ENCODE measurements at regions not wholly inside any gene's neighbourhood (a gene's known extent, or its start where the extent isn't known, plus 50 kb on each side); places are given as distances from the start of the nearest gene placed in this dataset.

GRCh38 chr1:184919892-184920291 lies 54.4 kb downstream of the NIBAN1 start:
- H3K36me3 ChIP-seq (ENCODE audit: control insufficient read depth in 1 of 2, insufficient read depth in 2 of 2, low read length in 2 of 2): no peaks in the 10 kb centered on the region
- no peak overlapping the region for H3K27ac ChIP-seq (ENCODE audit: low read length)
- no peaks in the 10 kb centered on the region for H3K9me3 ChIP-seq (ENCODE audit: control insufficient read depth in 1 of 2, low read length in 2 of 2)
- H3K4me3 ChIP-seq (ENCODE audit: low read depth in 1 of 2, low read length in 2 of 2): no peak overlapping the region
- H3K4me1 ChIP-seq (ENCODE audit: control insufficient read depth in 1 of 2, insufficient read depth in 2 of 2, low read length in 2 of 2): peaks cover 0 to 10% of the 10 kb centered on the region in 2 donors
- H3K27me3 ChIP-seq (ENCODE audit: low read depth, low read length): no peaks in the 10 kb centered on the region

- Histone ChIP-seq H3K9me3 (ENCODE audit: control insufficient read depth in 1 of 2, low read length in 2 of 2) (no peaks in the 10 kb centered on the region), H3K27me3 (ENCODE audit: low read depth, low read length) (no peaks in the 10 kb centered on the region), H3K4me3 (ENCODE audit: low read depth in 1 of 2, low read length in 2 of 2) (no peak overlapping the region), H3K27ac (ENCODE audit: low read length) (no peak overlapping the region), H3K4me1 (ENCODE audit: control insufficient read depth in 1 of 2, insufficient read depth in 2 of 2, low read length in 2 of 2) (peaks cover 0 to 26% of the 10 kb centered on the region in 2 donors), H3K36me3 (ENCODE audit: control insufficient read depth in 1 of 2, insufficient read depth in 2 of 2, low read length in 2 of 2) (no peaks in the 10 kb centered on the region)
Observed at GRCh38 chr1:184915463-184916090, 58.7 kb downstream of the NIBAN1 start.

- no peaks in the 10 kb centered on the region for H3K27me3 ChIP-seq (ENCODE audit: low read depth, low read length)
- no peaks in the 10 kb centered on the region for H3K36me3 ChIP-seq (ENCODE audit: control insufficient read depth in 1 of 2, insufficient read depth in 2 of 2, low read length in 2 of 2)
- no peaks in the 10 kb centered on the region for H3K9me3 ChIP-seq (ENCODE audit: control insufficient read depth in 1 of 2, low read length in 2 of 2)
- no peak overlapping the region for H3K27ac ChIP-seq (ENCODE audit: low read length)
- no peak overlapping the region for H3K4me3 ChIP-seq (ENCODE audit: low read depth in 1 of 2, low read length in 2 of 2)
- H3K4me1 ChIP-seq (ENCODE audit: control insufficient read depth in 1 of 2, insufficient read depth in 2 of 2, low read length in 2 of 2): peaks cover 0 to 29% of the 10 kb centered on the region in 2 donors
Observed at GRCh38 chr1:184914149-184914548, 60.2 kb downstream of the NIBAN1 start.

GRCh38 chr1:184912392-184912791 lies 61.9 kb downstream of the NIBAN1 start:
- H3K9me3 ChIP-seq (ENCODE audit: control insufficient read depth in 1 of 2, low read length in 2 of 2): no peaks in the 10 kb centered on the region
- no peak overlapping the region for H3K27ac ChIP-seq (ENCODE audit: low read length)
- H3K4me1 ChIP-seq (ENCODE audit: control insufficient read depth in 1 of 2, insufficient read depth in 2 of 2, low read length in 2 of 2): peaks cover 0 to 41% of the 10 kb centered on the region in 2 donors
- no peak overlapping the region for H3K4me3 ChIP-seq (ENCODE audit: low read depth in 1 of 2, low read length in 2 of 2)
- no peaks in the 10 kb centered on the region for H3K36me3 ChIP-seq (ENCODE audit: control insufficient read depth in 1 of 2, insufficient read depth in 2 of 2, low read length in 2 of 2)
- H3K27me3 ChIP-seq (ENCODE audit: low read depth, low read length): no peaks in the 10 kb centered on the region

GRCh38 chr1:184911830-184912229 lies 62.5 kb downstream of the NIBAN1 start:
- H3K27ac ChIP-seq (ENCODE audit: low read length): no peak overlapping the region
- H3K4me3 ChIP-seq (ENCODE audit: low read depth in 1 of 2, low read length in 2 of 2): no peak overlapping the region
- no peaks in the 10 kb centered on the region for H3K9me3 ChIP-seq (ENCODE audit: control insufficient read depth in 1 of 2, low read length in 2 of 2)
- H3K27me3 ChIP-seq (ENCODE audit: low read depth, low read length): no peaks in the 10 kb centered on the region
- H3K4me1 ChIP-seq (ENCODE audit: control insufficient read depth in 1 of 2, insufficient read depth in 2 of 2, low read length in 2 of 2): peaks cover 0 to 41% of the 10 kb centered on the region in 2 donors
- no peaks in the 10 kb centered on the region for H3K36me3 ChIP-seq (ENCODE audit: control insufficient read depth in 1 of 2, insufficient read depth in 2 of 2, low read length in 2 of 2)

- H3K4me1 ChIP-seq (ENCODE audit: control insufficient read depth in 1 of 2, insufficient read depth in 2 of 2, low read length in 2 of 2): peaks cover 0 to 41% of the 10 kb centered on the region in 2 donors
- no peaks in the 10 kb centered on the region for H3K27me3 ChIP-seq (ENCODE audit: low read depth, low read length)
- no peaks in the 10 kb centered on the region for H3K36me3 ChIP-seq (ENCODE audit: control insufficient read depth in 1 of 2, insufficient read depth in 2 of 2, low read length in 2 of 2)
- no peak overlapping the region for H3K4me3 ChIP-seq (ENCODE audit: low read depth in 1 of 2, low read length in 2 of 2)
- H3K27ac ChIP-seq (ENCODE audit: low read length): no peak overlapping the region
- H3K9me3 ChIP-seq (ENCODE audit: control insufficient read depth in 1 of 2, low read length in 2 of 2): no peaks in the 10 kb centered on the region
Observed at GRCh38 chr1:184911103-184911745, 63.1 kb downstream of the NIBAN1 start.

- Histone ChIP-seq H3K36me3 (ENCODE audit: control insufficient read depth in 1 of 2, insufficient read depth in 2 of 2, low read length in 2 of 2) (no peaks in the 10 kb centered on the region), H3K27ac (ENCODE audit: low read length) (no peak overlapping the region), H3K27me3 (ENCODE audit: low read depth, low read length) (no peaks in the 10 kb centered on the region), H3K4me1 (ENCODE audit: control insufficient read depth in 1 of 2, insufficient read depth in 2 of 2, low read length in 2 of 2) (peaks cover 0 to 36% of the 10 kb centered on the region in 2 donors), H3K4me3 (ENCODE audit: low read depth in 1 of 2, low read length in 2 of 2) (no peak overlapping the region), H3K9me3 (ENCODE audit: control insufficient read depth in 1 of 2, low read length in 2 of 2) (no peaks in the 10 kb centered on the region)
Observed at GRCh38 chr1:184910691-184911091, 63.6 kb downstream of the NIBAN1 start.

GRCh38 chr1:184910005-184910404 lies 64.3 kb downstream of the NIBAN1 start:
- Histone ChIP-seq H3K4me1 (ENCODE audit: control insufficient read depth in 1 of 2, insufficient read depth in 2 of 2, low read length in 2 of 2) (peaks cover 0 to 38% of the 10 kb centered on the region in 2 donors), H3K4me3 (ENCODE audit: low read depth in 1 of 2, low read length in 2 of 2) (no peak overlapping the region), H3K36me3 (ENCODE audit: control insufficient read depth in 1 of 2, insufficient read depth in 2 of 2, low read length in 2 of 2) (no peaks in the 10 kb centered on the region), H3K27me3 (ENCODE audit: low read depth, low read length) (no peaks in the 10 kb centered on the region), H3K9me3 (ENCODE audit: control insufficient read depth in 1 of 2, low read length in 2 of 2) (no peaks in the 10 kb centered on the region), H3K27ac (ENCODE audit: low read length) (no peak overlapping the region)

GRCh38 chr1:184909019-184909418 lies 65.3 kb downstream of the NIBAN1 start:
- no peak overlapping the region for H3K27ac ChIP-seq (ENCODE audit: low read length)
- no peaks in the 10 kb centered on the region for H3K9me3 ChIP-seq (ENCODE audit: control insufficient read depth in 1 of 2, low read length in 2 of 2)
- H3K4me3 ChIP-seq (ENCODE audit: low read depth in 1 of 2, low read length in 2 of 2): no peak overlapping the region
- no peaks in the 10 kb centered on the region for H3K36me3 ChIP-seq (ENCODE audit: control insufficient read depth in 1 of 2, insufficient read depth in 2 of 2, low read length in 2 of 2)
- H3K4me1 ChIP-seq (ENCODE audit: control insufficient read depth in 1 of 2, insufficient read depth in 2 of 2, low read length in 2 of 2): peaks cover 0 to 34% of the 10 kb centered on the region in 2 donors
- H3K27me3 ChIP-seq (ENCODE audit: low read depth, low read length): no peaks in the 10 kb centered on the region

- Histone ChIP-seq H3K4me3 (ENCODE audit: low read depth in 1 of 2, low read length in 2 of 2) (no peak overlapping the region), H3K9me3 (ENCODE audit: control insufficient read depth in 1 of 2, low read length in 2 of 2) (no peaks in the 10 kb centered on the region), H3K4me1 (ENCODE audit: control insufficient read depth in 1 of 2, insufficient read depth in 2 of 2, low read length in 2 of 2) (peaks cover 0 to 32% of the 10 kb centered on the region in 2 donors), H3K36me3 (ENCODE audit: control insufficient read depth in 1 of 2, insufficient read depth in 2 of 2, low read length in 2 of 2) (no peaks in the 10 kb centered on the region), H3K27me3 (ENCODE audit: low read depth, low read length) (no peaks in the 10 kb centered on the region), H3K27ac (ENCODE audit: low read length) (no peak overlapping the region)
Observed at GRCh38 chr1:184908506-184908905, 65.8 kb downstream of the NIBAN1 start.

- H3K27me3 ChIP-seq (ENCODE audit: low read depth, low read length): no peaks in the 10 kb centered on the region
- peaks cover 0 to 42% of the 10 kb centered on the region in 2 donors for H3K4me1 ChIP-seq (ENCODE audit: control insufficient read depth in 1 of 2, insufficient read depth in 2 of 2, low read length in 2 of 2)
- no peaks in the 10 kb centered on the region for H3K9me3 ChIP-seq (ENCODE audit: control insufficient read depth in 1 of 2, low read length in 2 of 2)
- H3K4me3 ChIP-seq (ENCODE audit: low read depth in 1 of 2, low read length in 2 of 2): no peak overlapping the region
- H3K27ac ChIP-seq (ENCODE audit: low read length): no peak overlapping the region
- no peaks in the 10 kb centered on the region for H3K36me3 ChIP-seq (ENCODE audit: control insufficient read depth in 1 of 2, insufficient read depth in 2 of 2, low read length in 2 of 2)
Observed at GRCh38 chr1:184907500-184907899, 66.8 kb downstream of the NIBAN1 start.

GRCh38 chr1:184906761-184907160 lies 67.5 kb downstream of the NIBAN1 start:
- Histone ChIP-seq H3K9me3 (ENCODE audit: control insufficient read depth in 1 of 2, low read length in 2 of 2) (no peaks in the 10 kb centered on the region), H3K4me3 (ENCODE audit: low read depth in 1 of 2, low read length in 2 of 2) (no peak overlapping the region), H3K27me3 (ENCODE audit: low read depth, low read length) (no peaks in the 10 kb centered on the region), H3K27ac (ENCODE audit: low read length) (no peak overlapping the region), H3K36me3 (ENCODE audit: control insufficient read depth in 1 of 2, insufficient read depth in 2 of 2, low read length in 2 of 2) (no peaks in the 10 kb centered on the region), H3K4me1 (ENCODE audit: control insufficient read depth in 1 of 2, insufficient read depth in 2 of 2, low read length in 2 of 2) (peaks cover under 1 to 49% of the 10 kb centered on the region in 2 donors)

Measured in muscle layer of duodenum (tissue), 2 donors.